ENCODE measurements at regions not wholly inside any gene's neighbourhood (a gene's known extent, or its start where the extent isn't known, plus 50 kb on each side); places are given as distances from the start of the nearest gene placed in this dataset.

DNA sequence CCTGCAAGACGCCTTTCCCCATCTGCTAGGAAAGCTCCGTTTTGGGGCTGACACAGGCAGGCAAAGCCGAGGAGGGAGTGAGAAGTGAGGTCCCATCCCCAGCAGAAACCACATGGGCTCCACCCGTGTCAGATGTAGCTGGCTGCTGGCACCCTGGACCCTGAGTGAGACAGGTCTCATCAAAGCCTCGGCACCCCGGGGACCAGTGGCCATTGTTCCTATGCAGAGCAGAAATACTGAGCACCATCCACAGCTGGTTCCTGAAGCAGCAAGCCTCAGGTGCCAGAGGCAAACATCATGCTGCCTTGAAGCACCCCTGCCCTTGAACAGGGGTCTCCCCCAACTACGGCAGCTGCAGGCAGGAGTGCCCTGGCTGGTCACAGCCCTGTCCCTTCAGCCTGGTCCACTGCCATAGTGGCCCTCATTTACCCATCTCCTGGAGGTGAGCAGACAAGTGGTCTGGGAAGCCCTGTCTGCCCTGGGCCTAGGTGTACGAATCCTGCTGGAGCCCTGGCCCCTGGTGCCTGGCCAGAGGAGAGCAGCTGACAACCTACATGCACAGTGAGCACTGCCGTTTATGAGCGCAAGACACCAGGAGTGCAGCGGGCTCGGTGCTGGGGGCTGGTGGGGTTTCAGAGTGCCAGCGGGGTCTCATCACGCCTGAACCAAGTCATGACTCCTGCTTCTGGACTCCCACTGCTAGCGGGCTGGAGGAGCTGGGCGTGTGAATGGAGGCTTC lies 289.8 kb upstream of the RTL1 start:
- H3K27ac Mint-ChIP-seq, result no peak overlapping the region
- no peaks in the 10 kb centered on the region for H3K27me3 Mint-ChIP-seq (ENCODE audit: low read depth)
- no peaks in the 10 kb centered on the region for H3K36me3 Mint-ChIP-seq (ENCODE audit: insufficient read depth in 2 of 2)
- H3K4me1 Mint-ChIP-seq (ENCODE audit: low read depth), result no peaks in the 10 kb centered on the region
- no peak for DNase-seq
- no peak for ATAC-seq (replicated peaks in 1 of 2)
- H3K9me3 Mint-ChIP-seq, result peaks cover 0 to 2% of the 10 kb centered on the region in 2 donors
- no peak overlapping the region for H3K4me3 Mint-ChIP-seq

DNA sequence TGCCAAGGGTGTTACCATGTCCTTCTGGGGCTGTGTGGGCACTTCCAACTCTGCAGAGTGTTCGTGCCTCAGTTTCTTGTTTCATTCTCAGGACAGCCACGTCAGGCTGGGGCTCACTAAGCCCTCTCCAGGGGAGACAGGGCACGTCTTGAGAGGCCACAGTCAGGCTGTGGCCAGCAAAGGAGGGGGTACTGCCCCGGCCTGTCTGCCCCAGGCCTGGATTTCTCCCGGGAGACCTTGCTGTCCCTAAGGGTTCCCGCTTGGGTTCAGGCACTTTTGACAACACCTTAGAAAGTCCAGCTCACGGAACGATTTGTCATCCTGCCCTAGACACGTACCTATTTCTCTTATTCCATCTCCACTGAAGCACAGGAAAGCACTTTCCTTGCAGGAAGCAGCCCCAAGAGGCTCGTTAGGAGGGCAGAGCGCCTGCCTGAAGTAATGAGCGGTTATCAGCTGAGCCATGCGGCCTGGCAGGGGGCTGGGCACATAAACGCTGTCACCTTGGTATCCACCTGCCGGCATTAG lies 290.4 kb upstream of the RTL1 start:
- ATAC-seq (replicated peaks in 1 of 2), result no peak

DNA sequence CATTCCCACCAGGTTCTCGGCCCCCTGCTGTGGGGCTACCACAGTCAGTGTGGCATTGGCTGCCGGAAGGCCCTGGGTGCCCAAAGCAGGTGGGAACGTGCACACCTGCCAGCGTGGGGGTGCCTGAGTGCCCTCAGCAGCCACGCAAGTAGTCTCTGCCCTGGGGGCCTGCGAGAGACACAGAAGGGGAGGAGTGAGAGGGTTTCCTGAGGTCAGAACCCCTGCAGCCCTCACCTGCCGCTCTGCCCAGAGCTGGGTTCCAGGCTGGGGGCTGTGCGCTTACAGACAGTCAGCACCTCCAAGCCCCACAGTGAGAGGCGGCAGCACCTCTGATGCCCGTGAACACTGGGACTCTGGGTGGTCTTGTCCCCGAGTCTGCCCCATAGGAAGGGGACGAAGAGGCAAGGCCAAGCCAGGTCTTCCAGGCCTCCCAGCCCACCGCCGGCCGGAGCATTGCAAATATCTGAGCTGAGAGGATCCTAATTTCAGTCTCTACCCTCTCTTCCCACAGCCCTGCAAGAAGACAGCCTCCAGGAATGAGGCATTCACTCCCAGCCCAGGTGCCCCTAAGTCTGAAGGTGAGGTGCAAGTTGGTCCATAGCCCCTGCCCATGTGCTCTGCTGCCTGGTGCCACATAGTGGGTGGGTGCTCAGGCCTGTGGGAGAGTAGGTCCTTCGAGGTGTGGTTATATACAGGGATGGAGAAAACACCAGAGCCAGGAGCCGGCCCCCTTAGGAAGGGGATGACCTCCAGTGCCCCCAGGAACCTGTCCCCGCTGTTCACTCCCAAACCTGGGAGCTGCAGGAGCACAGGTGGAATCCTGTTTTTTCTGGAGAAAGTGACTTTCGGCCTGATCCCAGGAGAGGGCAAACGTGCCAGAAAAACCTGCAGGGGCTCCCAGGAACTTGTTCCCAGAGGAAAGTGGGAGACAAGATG lies 291.1 kb upstream of the RTL1 start:
- Mint-ChIP-seq H3K27me3 (ENCODE audit: low read depth) (no peaks in the 10 kb centered on the region), H3K4me3 (no peak overlapping the region), H3K9me3 (no peaks in the 10 kb centered on the region), H3K27ac (no peak overlapping the region), H3K4me1 (ENCODE audit: low read depth) (no peaks in the 10 kb centered on the region), H3K36me3 (ENCODE audit: insufficient read depth in 2 of 2) (no peaks in the 10 kb centered on the region)
- ATAC-seq (replicated peaks in 1 of 2), result no peak
- DNase-seq, result no peak

More for the DNA sequence above, 290.4 kb upstream of the RTL1 start:
- no peaks in the 10 kb centered on the region for H3K36me3 Mint-ChIP-seq (ENCODE audit: insufficient read depth in 2 of 2)
- no peaks in the 10 kb centered on the region for H3K4me1 Mint-ChIP-seq (ENCODE audit: low read depth)
- H3K9me3 Mint-ChIP-seq, result peaks cover 0 to 2% of the 10 kb centered on the region in 2 donors
- no peaks in the 10 kb centered on the region for H3K27me3 Mint-ChIP-seq (ENCODE audit: low read depth)
- no peak overlapping the region for H3K4me3 Mint-ChIP-seq
- no peak for DNase-seq
- no peak overlapping the region for H3K27ac Mint-ChIP-seq

DNA sequence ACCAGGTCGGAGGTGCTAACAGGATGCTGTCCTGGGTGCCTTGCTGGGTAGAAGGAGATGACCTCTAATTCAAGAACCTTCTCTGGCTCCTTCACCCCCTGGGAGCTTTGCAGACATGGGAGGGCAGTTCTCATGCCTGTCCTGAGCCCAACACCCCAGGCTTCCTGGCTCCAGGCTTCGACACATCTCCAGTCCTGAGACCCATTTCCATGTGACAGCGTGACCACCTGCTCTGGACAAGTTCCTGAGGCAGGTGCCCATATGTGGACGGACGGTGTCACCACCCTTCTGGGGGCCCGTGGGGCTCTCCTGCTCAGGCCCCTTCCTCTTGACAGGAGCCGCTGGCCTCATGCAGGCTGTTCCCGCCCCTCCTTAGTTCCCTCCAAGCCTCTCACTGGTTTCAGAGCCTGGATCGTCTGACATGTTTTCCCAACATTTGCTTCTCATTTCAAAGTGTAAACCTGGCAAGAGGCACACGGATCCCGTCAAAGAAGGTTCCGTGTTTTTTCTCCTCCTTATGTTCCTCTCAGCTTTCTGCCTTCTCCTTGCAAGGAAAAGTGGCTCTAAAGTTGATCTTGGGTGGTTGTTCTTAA lies 291.9 kb upstream of the RTL1 start:
- Mint-ChIP-seq H3K27me3 (ENCODE audit: low read depth) (no peaks in the 10 kb centered on the region), H3K36me3 (ENCODE audit: insufficient read depth in 2 of 2) (no peaks in the 10 kb centered on the region), H3K4me1 (ENCODE audit: low read depth) (no peaks in the 10 kb centered on the region), H3K9me3 (no peaks in the 10 kb centered on the region), H3K27ac (no peak overlapping the region), H3K4me3 (no peak overlapping the region)
- ATAC-seq (replicated peaks in 1 of 2) (no peak), DNase-seq (no peak)

DNA sequence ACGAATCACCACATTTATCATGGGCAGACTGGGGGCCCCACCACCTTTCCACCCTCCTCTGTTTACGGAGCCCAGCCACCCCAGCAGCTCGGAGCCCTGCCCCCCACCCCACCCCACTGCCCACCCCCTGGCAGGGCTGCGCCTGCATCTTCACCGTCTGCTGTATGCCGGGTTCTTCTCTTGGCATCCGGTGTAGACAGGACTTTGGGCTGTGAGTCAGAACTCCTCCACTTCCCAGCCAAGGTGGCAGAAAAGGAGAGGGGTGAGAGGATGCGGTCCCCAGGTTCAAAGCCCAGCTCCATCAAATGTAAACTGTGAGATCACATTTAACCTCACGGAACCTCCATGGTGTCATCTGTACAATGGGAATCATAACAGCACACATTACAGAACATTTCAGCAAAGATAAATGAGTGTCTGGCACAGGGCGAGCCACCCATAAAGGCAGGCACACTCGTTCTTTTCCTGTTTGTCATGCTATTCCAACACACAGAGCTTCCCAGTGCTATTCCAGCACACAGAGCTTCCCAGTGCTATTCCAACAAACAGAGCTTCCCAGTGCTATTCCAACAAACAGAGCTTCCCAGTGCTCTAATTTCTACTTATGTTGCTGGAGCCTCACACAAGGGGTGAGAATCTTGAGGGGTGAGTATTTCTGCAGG lies 292.7 kb upstream of the RTL1 start:
- Mint-ChIP-seq H3K36me3 (ENCODE audit: insufficient read depth in 2 of 2) (no peaks in the 10 kb centered on the region), H3K4me1 (ENCODE audit: low read depth) (no peaks in the 10 kb centered on the region), H3K4me3 (no peak overlapping the region), H3K27ac (no peak overlapping the region), H3K9me3 (no peaks in the 10 kb centered on the region), H3K27me3 (ENCODE audit: low read depth) (no peaks in the 10 kb centered on the region)
- no peak for ATAC-seq (replicated peaks in 1 of 2)
- no peak for DNase-seq

DNA sequence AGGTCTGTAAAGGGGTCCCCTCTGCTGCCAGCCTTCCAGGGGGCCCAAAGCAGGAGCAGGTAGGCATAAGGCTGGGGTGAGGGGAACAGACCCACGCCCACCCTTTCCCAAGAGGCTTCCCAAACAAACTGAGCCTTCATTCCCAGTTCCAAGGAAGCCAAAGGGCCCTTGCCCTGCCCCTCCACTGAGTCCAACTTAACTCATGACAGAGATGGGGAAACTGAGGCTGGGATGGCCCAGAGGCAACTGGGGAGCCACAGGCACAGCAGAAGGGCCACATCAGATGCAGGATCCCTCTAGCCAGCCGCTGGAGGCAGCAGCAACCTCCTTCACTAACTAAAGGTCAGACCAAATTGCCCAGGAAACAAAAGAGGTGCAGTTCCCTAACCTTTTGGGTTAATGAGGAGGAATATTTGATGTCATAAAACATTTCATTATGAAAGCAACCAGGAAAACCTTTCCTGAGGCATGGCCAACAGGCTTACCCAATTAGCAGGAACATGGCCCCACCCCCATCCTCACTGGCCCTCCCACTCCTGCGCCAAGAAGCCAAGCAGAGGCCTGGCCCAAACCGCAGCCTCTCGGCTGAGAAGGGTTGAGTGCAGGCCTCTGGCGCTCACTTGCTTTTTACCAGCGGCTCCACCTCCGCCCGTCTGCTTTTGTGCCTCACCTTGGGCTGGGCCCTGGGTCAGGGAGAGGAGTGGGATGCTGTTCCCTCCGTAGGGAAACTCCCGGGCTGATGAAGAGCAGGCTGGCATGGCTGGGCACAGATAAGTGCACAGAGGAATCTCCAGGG lies 293.5 kb upstream of the RTL1 start:
- ATAC-seq (replicated peaks in 1 of 2) (no peak), DNase-seq (no peak)
- Mint-ChIP-seq H3K4me3 (no peak overlapping the region), H3K4me1 (ENCODE audit: low read depth) (no peaks in the 10 kb centered on the region), H3K36me3 (ENCODE audit: insufficient read depth in 2 of 2) (peaks cover 0 to 1% of the 10 kb centered on the region in 2 donors), H3K27ac (no peak overlapping the region), H3K9me3 (no peaks in the 10 kb centered on the region), H3K27me3 (ENCODE audit: low read depth) (no peaks in the 10 kb centered on the region)

DNA sequence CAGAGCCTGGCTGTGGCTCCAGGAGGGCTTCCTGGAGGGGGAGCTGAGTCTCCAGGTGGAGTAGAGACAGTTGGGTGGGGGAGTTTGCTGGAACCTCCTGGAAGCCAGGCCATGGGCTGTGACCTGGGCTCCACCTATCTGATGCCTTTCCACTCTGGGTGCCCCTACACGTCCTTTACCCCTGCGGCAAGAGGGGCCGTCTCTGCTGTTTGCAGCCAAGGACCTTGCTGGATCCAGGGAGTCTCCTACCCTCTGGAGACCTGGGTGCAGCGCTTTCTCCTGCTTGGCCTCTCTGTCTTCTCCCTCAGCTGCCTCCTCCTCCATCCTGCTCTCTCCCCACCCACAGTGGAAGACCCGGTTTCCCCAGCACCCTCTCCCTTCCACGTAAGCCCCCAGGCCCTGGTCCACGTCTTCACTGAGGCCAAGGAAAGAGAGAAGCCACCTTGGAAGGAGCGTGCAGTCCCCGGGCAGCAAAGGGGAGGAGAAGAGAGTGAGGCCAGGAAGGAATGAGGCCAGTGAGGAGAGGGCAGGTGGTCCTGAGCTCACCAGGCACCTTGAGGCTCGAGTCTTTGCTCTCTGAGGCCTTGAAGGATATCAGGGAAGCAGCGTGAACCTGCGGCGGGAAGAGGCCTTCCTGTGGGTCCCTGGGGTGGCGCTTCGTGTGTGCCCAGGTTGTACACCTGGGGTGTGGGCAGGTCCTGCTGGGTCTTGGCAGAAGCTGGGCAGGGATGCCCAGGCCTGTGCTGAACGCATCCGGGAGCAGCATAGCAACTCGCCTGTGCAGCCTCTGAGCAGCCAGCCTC lies 294.3 kb upstream of the RTL1 start:
- no peaks in the 10 kb centered on the region for H3K9me3 Mint-ChIP-seq
- no peaks in the 10 kb centered on the region for H3K4me1 Mint-ChIP-seq (ENCODE audit: low read depth)
- ATAC-seq (replicated peaks in 1 of 2) (no peak), DNase-seq (no peak)
- no peak overlapping the region for H3K27ac Mint-ChIP-seq
- H3K27me3 Mint-ChIP-seq (ENCODE audit: low read depth), result no peaks in the 10 kb centered on the region
- no peak overlapping the region for H3K4me3 Mint-ChIP-seq
- H3K36me3 Mint-ChIP-seq (ENCODE audit: insufficient read depth in 2 of 2), result peaks cover 0 to 1% of the 10 kb centered on the region in 2 donors

DNA sequence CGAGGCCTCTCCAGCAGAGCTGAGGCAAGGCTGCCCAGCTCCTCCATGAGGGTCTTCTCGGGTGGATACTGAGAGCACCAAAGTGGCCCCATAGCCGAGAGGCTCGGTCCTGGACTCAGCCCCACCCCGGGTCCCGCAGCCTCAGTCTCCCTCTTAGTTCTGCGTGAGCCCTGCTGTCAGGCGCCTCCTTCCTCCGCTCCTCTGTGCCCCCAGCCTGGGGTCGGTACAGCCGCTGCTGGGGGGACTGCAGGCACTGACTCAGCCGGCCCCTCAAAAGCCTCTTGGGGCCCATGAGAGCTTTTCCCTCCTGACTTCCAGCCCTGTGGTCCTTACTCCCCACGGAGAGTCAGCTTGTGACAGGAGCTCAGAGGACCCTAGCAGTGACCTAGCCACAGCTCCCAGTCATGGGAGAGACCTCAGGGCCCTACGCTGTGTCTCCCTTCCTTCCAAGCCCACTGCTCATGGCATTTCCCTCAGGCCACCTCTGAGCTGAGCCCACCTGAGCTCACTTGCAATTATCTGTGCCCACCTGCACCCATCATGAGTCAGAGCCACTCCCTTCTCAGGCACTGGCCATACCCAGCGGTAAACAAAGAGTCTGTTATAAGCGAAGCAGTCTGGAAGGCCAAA lies 295.0 kb upstream of the RTL1 start:
- no peak overlapping the region for H3K4me3 Mint-ChIP-seq
- no peaks in the 10 kb centered on the region for H3K4me1 Mint-ChIP-seq (ENCODE audit: low read depth)
- H3K36me3 Mint-ChIP-seq (ENCODE audit: insufficient read depth in 2 of 2), result peaks cover 0 to 1% of the 10 kb centered on the region in 2 donors
- H3K9me3 Mint-ChIP-seq, result peaks cover 2 to 4% of the 10 kb centered on the region in 2 donors
- DNase-seq (no peak), ATAC-seq (replicated peaks in 1 of 2) (no peak)
- H3K27me3 Mint-ChIP-seq (ENCODE audit: low read depth), result no peaks in the 10 kb centered on the region
- H3K27ac Mint-ChIP-seq, result no peak overlapping the region

DNA sequence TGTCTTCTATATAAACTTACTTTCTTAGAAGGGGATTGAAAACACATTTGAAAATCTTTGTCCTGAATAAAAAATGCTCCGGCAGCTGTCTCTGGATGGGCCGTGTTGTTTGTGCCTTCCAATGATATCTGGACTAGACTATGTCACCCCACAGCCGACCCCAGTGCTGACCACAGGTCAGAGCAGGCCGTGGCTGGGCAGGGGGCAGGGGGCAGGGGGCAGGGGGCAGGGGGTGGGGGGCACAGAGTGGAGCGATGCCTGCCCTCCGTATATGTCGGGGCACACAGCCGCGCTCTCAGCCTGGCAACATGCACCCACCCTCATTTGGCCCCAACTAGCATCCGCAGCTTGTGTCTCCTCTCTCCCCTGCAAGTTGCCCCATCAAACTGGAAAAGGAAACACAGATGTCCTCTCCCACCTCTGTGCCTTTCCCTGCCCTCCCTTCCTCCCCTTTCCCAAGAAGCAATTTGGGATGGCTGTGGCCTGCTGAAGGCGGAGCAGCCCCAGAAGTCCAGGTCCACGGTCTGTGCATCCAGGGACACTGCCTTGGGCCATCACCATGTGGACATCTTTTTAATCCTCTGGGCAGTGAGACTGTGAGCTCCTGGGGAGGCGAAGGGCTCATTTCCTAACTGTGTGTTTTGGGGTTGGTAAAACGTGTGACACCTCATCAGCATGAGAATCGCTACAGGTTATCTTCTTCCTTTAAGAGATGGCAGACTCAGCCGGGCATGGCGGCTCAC lies 295.7 kb upstream of the RTL1 start:
- Mint-ChIP-seq H3K27me3 (ENCODE audit: low read depth) (no peaks in the 10 kb centered on the region), H3K4me1 (ENCODE audit: low read depth) (no peaks in the 10 kb centered on the region), H3K27ac (no peak overlapping the region), H3K4me3 (no peak overlapping the region), H3K9me3 (peaks cover 4% of the 10 kb centered on the region in 2 donors), H3K36me3 (ENCODE audit: insufficient read depth in 2 of 2) (peaks cover 1 to 2% of the 10 kb centered on the region in 2 donors)
- DNase-seq (no peak), ATAC-seq (replicated peaks in 1 of 2) (no peak)

DNA sequence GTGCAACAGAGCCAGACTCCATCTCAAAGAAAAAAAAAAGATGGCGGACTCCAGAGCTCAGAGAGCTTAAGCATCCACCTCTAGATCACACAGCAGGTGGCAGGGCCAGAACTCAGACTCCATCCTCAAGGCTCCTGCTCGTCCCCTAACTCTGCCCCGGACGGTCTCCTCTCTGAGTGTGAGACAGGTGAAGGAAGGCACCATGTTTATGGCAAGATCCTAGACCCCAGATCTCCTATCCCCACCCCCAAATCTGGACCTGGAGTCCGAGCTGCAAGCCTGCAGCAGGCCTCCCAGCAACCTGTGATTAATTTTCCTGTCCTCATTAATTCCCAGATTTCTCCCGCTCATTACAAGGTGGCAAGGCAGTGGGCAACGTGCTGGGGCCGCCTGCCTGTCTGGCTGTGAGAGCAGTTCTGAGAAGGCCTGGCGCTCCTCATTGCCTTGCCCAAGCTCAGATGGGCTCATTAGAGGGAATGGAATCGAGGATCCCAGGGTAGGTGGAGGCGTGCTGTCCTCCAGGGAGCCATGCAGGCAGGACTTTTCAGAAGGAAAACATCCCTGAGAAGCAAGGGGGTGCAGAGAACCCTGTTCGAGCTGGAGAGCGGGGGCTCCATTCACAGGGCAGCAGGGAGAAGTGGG lies 296.6 kb upstream of the RTL1 start:
- Mint-ChIP-seq H3K4me1 (ENCODE audit: low read depth) (no peaks in the 10 kb centered on the region), H3K36me3 (ENCODE audit: insufficient read depth in 2 of 2) (peaks cover 1 to 2% of the 10 kb centered on the region in 2 donors), H3K27ac (no peak overlapping the region), H3K27me3 (ENCODE audit: low read depth) (no peaks in the 10 kb centered on the region), H3K4me3 (no peak overlapping the region), H3K9me3 (peaks cover 4 to 6% of the 10 kb centered on the region in 2 donors)
- ATAC-seq (replicated peaks in 1 of 2) (no peak), DNase-seq (no peak)

All from activated T-cell treated with anti-CD3 and anti-CD28 coated beads, Interleukin-2, amount 50 U/mL, for 72 hours (primary cell).